ENCODE measurements at regions not wholly inside any gene's neighbourhood (a gene's known extent, or its start where the extent isn't known, plus 50 kb on each side); places are given as distances from the start of the nearest gene placed in this dataset.

- TF ChIP-seq CTCF (IDR thresholded peaks at IDR 0.05): no peak
- no peak for TF ChIP-seq EZH2phosphoT487 (IDR thresholded peaks at IDR 0.05)
- TF ChIP-seq EZH2 (IDR thresholded peaks at IDR 0.05): no peak
These were observed 58.3 kb upstream of the SMIM31 start for GRCh38 chr4:164695650-164696049.
